ENCODE measurements at regions not wholly inside any gene's neighbourhood (a gene's known extent, or its start where the extent isn't known, plus 50 kb on each side); places are given as distances from the start of the nearest gene placed in this dataset.

GRCh38 chr16:5557966-5558365 lies 460.4 kb upstream of the EEF2KMT start:
- no peak overlapping the region for H3K4me3 ChIP-seq
- H3K4me1 ChIP-seq (replicated peaks) = no peaks in the 10 kb centered on the region
- intact Hi-C loops (cut with DNase I) = no loop called here
- no peak for DNase-seq (ENCODE audit: low spot score)
- no peaks in the 10 kb centered on the region for H3K36me3 ChIP-seq
- 77% methylated on average over 9 of the region's 9 CpGs for WGBS
- H3K9me3 ChIP-seq = no peaks in the 10 kb centered on the region
- no peak overlapping the region for H3K27ac ChIP-seq
- TF ChIP-seq POLR2A (IDR thresholded peaks at IDR 0.05) (no peak), POLR2AphosphoS5 (IDR thresholded peaks at IDR 0.05) (no peak)
- TF ChIP-seq, protein P1, sequence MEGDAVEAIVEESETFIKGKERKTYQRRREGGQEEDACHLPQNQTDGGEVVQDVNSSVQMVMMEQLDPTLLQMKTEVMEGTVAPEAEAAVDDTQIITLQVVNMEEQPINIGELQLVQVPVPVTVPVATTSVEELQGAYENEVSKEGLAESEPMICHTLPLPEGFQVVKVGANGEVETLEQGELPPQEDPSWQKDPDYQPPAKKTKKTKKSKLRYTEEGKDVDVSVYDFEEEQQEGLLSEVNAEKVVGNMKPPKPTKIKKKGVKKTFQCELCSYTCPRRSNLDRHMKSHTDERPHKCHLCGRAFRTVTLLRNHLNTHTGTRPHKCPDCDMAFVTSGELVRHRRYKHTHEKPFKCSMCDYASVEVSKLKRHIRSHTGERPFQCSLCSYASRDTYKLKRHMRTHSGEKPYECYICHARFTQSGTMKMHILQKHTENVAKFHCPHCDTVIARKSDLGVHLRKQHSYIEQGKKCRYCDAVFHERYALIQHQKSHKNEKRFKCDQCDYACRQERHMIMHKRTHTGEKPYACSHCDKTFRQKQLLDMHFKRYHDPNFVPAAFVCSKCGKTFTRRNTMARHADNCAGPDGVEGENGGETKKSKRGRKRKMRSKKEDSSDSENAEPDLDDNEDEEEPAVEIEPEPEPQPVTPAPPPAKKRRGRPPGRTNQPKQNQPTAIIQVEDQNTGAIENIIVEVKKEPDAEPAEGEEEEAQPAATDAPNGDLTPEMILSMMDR (IDR thresholded peaks at IDR 0.05) = no peak
- no peaks in the 10 kb centered on the region for H3K27me3 ChIP-seq (replicated peaks; ENCODE audit: insufficient read depth)

GRCh38 chr16:5557448-5557847 lies 459.9 kb upstream of the EEF2KMT start:
- H3K27me3 ChIP-seq (replicated peaks; ENCODE audit: insufficient read depth) = no peaks in the 10 kb centered on the region
- TF ChIP-seq, protein P1 (IDR thresholded peaks at IDR 0.05) = no peak
- no peak for TF ChIP-seq POLR2AphosphoS5 (IDR thresholded peaks at IDR 0.05)
- no peak for TF ChIP-seq POLR2A (IDR thresholded peaks at IDR 0.05)
- 95% methylated on average over 3 of the region's 3 CpGs for WGBS
- H3K4me1 ChIP-seq (replicated peaks) = no peaks in the 10 kb centered on the region
- no peaks in the 10 kb centered on the region for H3K9me3 ChIP-seq
- H3K4me3 ChIP-seq = no peak overlapping the region
- no peak for DNase-seq (ENCODE audit: low spot score)
- H3K36me3 ChIP-seq = no peaks in the 10 kb centered on the region
- intact Hi-C loops (cut with DNase I) = no loop called here
- no peak overlapping the region for H3K27ac ChIP-seq

DNA sequence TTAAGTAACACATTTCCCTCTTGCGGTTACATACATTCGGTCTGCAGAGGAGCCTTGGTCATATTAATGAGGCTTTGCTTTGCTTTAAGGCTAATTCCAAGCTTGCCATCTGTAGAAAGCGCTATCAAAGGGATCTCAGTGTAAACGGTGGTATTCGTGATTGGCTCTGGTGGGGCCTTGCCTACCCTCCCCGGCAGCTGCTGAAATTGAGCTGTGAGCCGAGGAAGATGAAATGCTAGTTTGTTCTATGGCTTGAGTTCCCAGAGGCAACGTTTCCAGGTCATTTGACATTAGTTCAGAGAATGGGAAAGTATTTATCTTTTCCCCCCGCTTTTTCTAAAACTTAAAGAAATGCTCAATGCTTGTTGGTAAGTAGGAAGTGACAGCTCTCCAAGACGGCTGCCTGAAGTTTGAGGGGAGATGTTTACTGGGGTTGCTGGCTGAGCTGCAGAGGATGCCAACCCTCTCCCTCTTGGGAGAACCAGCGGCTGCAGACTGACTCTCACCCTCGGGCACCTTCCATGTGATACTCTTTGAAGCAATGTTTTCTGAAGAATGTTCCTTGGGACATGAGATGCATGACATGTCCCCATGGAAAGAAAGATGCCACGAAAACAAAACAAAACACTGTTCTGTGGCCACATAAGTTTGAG lies 458.7 kb upstream of the EEF2KMT start:
- Histone ChIP-seq H3K27ac (no peak overlapping the region), H3K9me3 (no peaks in the 10 kb centered on the region), H3K4me1 (replicated peaks) (no peaks in the 10 kb centered on the region), H3K27me3 (replicated peaks; ENCODE audit: insufficient read depth) (no peaks in the 10 kb centered on the region), H3K36me3 (no peaks in the 10 kb centered on the region), H3K4me3 (no peak overlapping the region)
- WGBS = 70% methylated on average over 13 of the region's 13 CpGs
- no peak for DNase-seq (ENCODE audit: low spot score)
- TF ChIP-seq, protein P1 (IDR thresholded peaks at IDR 0.05) = no peak
- TF ChIP-seq POLR2A (IDR thresholded peaks at IDR 0.05) (no peak), POLR2AphosphoS5 (IDR thresholded peaks at IDR 0.05) (no peak)
- intact Hi-C loops (cut with DNase I) = no loop called here

GRCh38 chr16:5551909-5552308 lies 454.3 kb upstream of the EEF2KMT start:
- no peaks in the 10 kb centered on the region for H3K9me3 ChIP-seq
- TF ChIP-seq POLR2AphosphoS5 (IDR thresholded peaks at IDR 0.05) (no peak), POLR2A (IDR thresholded peaks at IDR 0.05) (no peak)
- TF ChIP-seq, protein P1 (IDR thresholded peaks at IDR 0.05) = no peak
- no peak for DNase-seq (ENCODE audit: low spot score)
- intact Hi-C loops (cut with DNase I) = no loop called here
- no peak overlapping the region for H3K4me3 ChIP-seq
- WGBS = 61% methylated on average over 7 of the region's 7 CpGs
- H3K27ac ChIP-seq = no peak overlapping the region
- no peaks in the 10 kb centered on the region for H3K36me3 ChIP-seq
- H3K4me1 ChIP-seq (replicated peaks) = no peaks in the 10 kb centered on the region
- no peaks in the 10 kb centered on the region for H3K27me3 ChIP-seq (replicated peaks; ENCODE audit: insufficient read depth)

DNA sequence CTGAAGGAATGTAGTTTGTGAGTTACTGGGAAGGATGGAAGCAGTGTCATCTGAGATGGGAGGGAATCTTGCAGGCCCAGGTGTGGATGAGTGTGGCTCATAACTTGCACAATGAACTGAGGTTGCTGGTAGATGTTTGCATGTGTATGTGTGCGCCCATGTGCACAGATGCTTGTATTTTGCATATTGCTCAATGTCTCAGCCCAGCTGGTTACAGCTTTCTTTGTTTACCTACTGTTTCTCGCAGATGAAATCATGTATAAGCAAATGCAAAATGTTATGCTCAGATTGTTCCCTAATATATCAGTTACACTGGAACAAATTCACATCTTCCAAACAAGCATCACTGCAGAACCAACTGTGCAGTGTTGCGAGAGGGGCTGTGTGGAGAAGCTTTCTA lies 452.2 kb upstream of the EEF2KMT start:
- intact Hi-C loops (cut with DNase I) = no loop called here
- WGBS = 61% methylated on average over 3 of the region's 3 CpGs
- Histone ChIP-seq H3K9me3 (no peaks in the 10 kb centered on the region), H3K4me3 (no peak overlapping the region), H3K27ac (no peak overlapping the region), H3K4me1 (replicated peaks) (no peaks in the 10 kb centered on the region), H3K36me3 (no peaks in the 10 kb centered on the region), H3K27me3 (replicated peaks; ENCODE audit: insufficient read depth) (peaks cover 2% of the 10 kb centered on the region)
- TF ChIP-seq, protein P1 (IDR thresholded peaks at IDR 0.05) = no peak
- TF ChIP-seq POLR2A (IDR thresholded peaks at IDR 0.05) = no peak
- TF ChIP-seq POLR2AphosphoS5 (IDR thresholded peaks at IDR 0.05) = no peak
- DNase-seq (ENCODE audit: low spot score) = no peak
